ENCODE measurements at regions not wholly inside any gene's neighbourhood (a gene's known extent, or its start where the extent isn't known, plus 50 kb on each side); places are given as distances from the start of the nearest gene placed in this dataset.

GRCh38 chr9:119487118-119487827, 118.0 kb upstream of the BRINP1 start:
- Mint-ChIP-seq H3K27ac (no peak overlapping the region), H3K9me3 (peaks cover 7% of the 10 kb centered on the region), H3K4me3 (no peak overlapping the region), H3K36me3 (ENCODE audit: low read depth) (no peaks in the 10 kb centered on the region), H3K27me3 (ENCODE audit: low read depth) (no peaks in the 10 kb centered on the region), H3K4me1 (ENCODE audit: low read depth) (no peaks in the 10 kb centered on the region)
- CTCF ChIA-PET = no interaction called here
- intact Hi-C loops (cut with micrococcal nuclease) = no loop called here
- no peak for DNase-seq

GRCh38 chr9:119483153-119483552, 113.9 kb upstream of the BRINP1 start:
- CTCF ChIA-PET = no interaction called here
- no peak overlapping the region for H3K4me3 Mint-ChIP-seq

GRCh38 chr9:119477197-119477596, 108.0 kb upstream of the BRINP1 start:
- DNase-seq = no peak
- Mint-ChIP-seq H3K9me3 (peaks cover 1% of the 10 kb centered on the region), H3K27ac (no peak overlapping the region), H3K27me3 (ENCODE audit: low read depth) (no peaks in the 10 kb centered on the region), H3K4me3 (no peak overlapping the region), H3K36me3 (ENCODE audit: low read depth) (no peaks in the 10 kb centered on the region), H3K4me1 (ENCODE audit: low read depth) (no peaks in the 10 kb centered on the region)
- intact Hi-C loops (cut with micrococcal nuclease) = no loop called here
- CTCF ChIA-PET = no interaction called here

More at GRCh38 chr9:119483153-119483552, 113.9 kb upstream of the BRINP1 start:
- Mint-ChIP-seq H3K9me3 (peaks cover 8% of the 10 kb centered on the region), H3K36me3 (ENCODE audit: low read depth) (no peaks in the 10 kb centered on the region), H3K27ac (no peak overlapping the region), H3K4me1 (ENCODE audit: low read depth) (no peaks in the 10 kb centered on the region), H3K27me3 (ENCODE audit: low read depth) (no peaks in the 10 kb centered on the region)
- intact Hi-C loops (cut with micrococcal nuclease) = no loop called here
- no peak for DNase-seq

GRCh38 chr9:119458068-119458467, 88.8 kb upstream of the BRINP1 start:
- Mint-ChIP-seq H3K9me3 (peaks cover 2% of the 10 kb centered on the region), H3K4me1 (ENCODE audit: low read depth) (no peaks in the 10 kb centered on the region), H3K4me3 (no peak overlapping the region), H3K36me3 (ENCODE audit: low read depth) (no peaks in the 10 kb centered on the region), H3K27me3 (ENCODE audit: low read depth) (no peaks in the 10 kb centered on the region), H3K27ac (no peak overlapping the region)
- intact Hi-C loops (cut with micrococcal nuclease) = no loop called here
- DNase-seq = no peak
- CTCF ChIA-PET = no interaction called here

GRCh38 chr9:119453980-119454379, 84.7 kb upstream of the BRINP1 start:
- intact Hi-C loops (cut with micrococcal nuclease) = no loop called here
- Mint-ChIP-seq H3K9me3 (no peaks in the 10 kb centered on the region), H3K36me3 (ENCODE audit: low read depth) (no peaks in the 10 kb centered on the region), H3K4me3 (no peak overlapping the region), H3K4me1 (ENCODE audit: low read depth) (no peaks in the 10 kb centered on the region), H3K27ac (no peak overlapping the region), H3K27me3 (ENCODE audit: low read depth) (no peaks in the 10 kb centered on the region)
- DNase-seq = no peak
- CTCF ChIA-PET = no interaction called here

- H3K27me3 Mint-ChIP-seq (ENCODE audit: low read depth) = no peaks in the 10 kb centered on the region
- no peak overlapping the region for H3K4me3 Mint-ChIP-seq
- H3K4me1 Mint-ChIP-seq (ENCODE audit: low read depth) = no peaks in the 10 kb centered on the region
- no peak overlapping the region for H3K27ac Mint-ChIP-seq
- intact Hi-C loops (cut with micrococcal nuclease) = no loop called here
- DNase-seq = no peak
- H3K36me3 Mint-ChIP-seq (ENCODE audit: low read depth) = no peaks in the 10 kb centered on the region
- no peaks in the 10 kb centered on the region for H3K9me3 Mint-ChIP-seq
- CTCF ChIA-PET = no interaction called here
These were observed 84.3 kb upstream of the BRINP1 start for GRCh38 chr9:119453490-119453911.

GRCh38 chr9:119451426-119451825, 82.2 kb upstream of the BRINP1 start:
- intact Hi-C loops (cut with micrococcal nuclease) = no loop called here
- Mint-ChIP-seq H3K27me3 (ENCODE audit: low read depth) (no peaks in the 10 kb centered on the region), H3K36me3 (ENCODE audit: low read depth) (no peaks in the 10 kb centered on the region), H3K4me3 (no peak overlapping the region), H3K9me3 (no peaks in the 10 kb centered on the region), H3K27ac (no peak overlapping the region), H3K4me1 (ENCODE audit: low read depth) (no peaks in the 10 kb centered on the region)
- no peak for DNase-seq
- CTCF ChIA-PET = no interaction called here

GRCh38 chr9:119443179-119443578, 73.9 kb upstream of the BRINP1 start:
- H3K4me1 Mint-ChIP-seq (ENCODE audit: low read depth) = no peaks in the 10 kb centered on the region
- no peaks in the 10 kb centered on the region for H3K36me3 Mint-ChIP-seq (ENCODE audit: low read depth)
- H3K27me3 Mint-ChIP-seq (ENCODE audit: low read depth) = peaks cover 2% of the 10 kb centered on the region
- no peak for DNase-seq
- CTCF ChIA-PET = no interaction called here
- no peak overlapping the region for H3K27ac Mint-ChIP-seq
- H3K4me3 Mint-ChIP-seq = no peak overlapping the region
- intact Hi-C loops (cut with micrococcal nuclease) = no loop called here
- no peaks in the 10 kb centered on the region for H3K9me3 Mint-ChIP-seq

- no peak overlapping the region for H3K27ac Mint-ChIP-seq
- H3K36me3 Mint-ChIP-seq (ENCODE audit: low read depth) = no peaks in the 10 kb centered on the region
- peaks cover 2% of the 10 kb centered on the region for H3K27me3 Mint-ChIP-seq (ENCODE audit: low read depth)
- H3K4me1 Mint-ChIP-seq (ENCODE audit: low read depth) = no peaks in the 10 kb centered on the region
- no peak overlapping the region for H3K4me3 Mint-ChIP-seq
- CTCF ChIA-PET = no interaction called here
- intact Hi-C loops (cut with micrococcal nuclease) = no loop called here
- H3K9me3 Mint-ChIP-seq = no peaks in the 10 kb centered on the region
- no peak for DNase-seq
These were observed 72.6 kb upstream of the BRINP1 start for GRCh38 chr9:119441832-119442231.

GRCh38 chr9:119441338-119441737, 72.1 kb upstream of the BRINP1 start:
- Mint-ChIP-seq H3K36me3 (ENCODE audit: low read depth) (no peaks in the 10 kb centered on the region), H3K27ac (no peak overlapping the region)
- CTCF ChIA-PET = interaction anchor here (0.5 kb wide), 1 partner anchor 23 kb away, joined by 3 read pairs; no protein-coding TSS in a partner anchor

GRCh38 chr9:119436261-119436660, 67.0 kb upstream of the BRINP1 start:
- H3K4me1 Mint-ChIP-seq (ENCODE audit: low read depth) = no peaks in the 10 kb centered on the region
- intact Hi-C loops (cut with micrococcal nuclease) = no loop called here

More at GRCh38 chr9:119441338-119441737, 72.1 kb upstream of the BRINP1 start:
- intact Hi-C loops (cut with micrococcal nuclease) = no loop called here
- DNase-seq = no peak
- Mint-ChIP-seq H3K27me3 (ENCODE audit: low read depth) (peaks cover 2% of the 10 kb centered on the region), H3K4me3 (no peak overlapping the region), H3K4me1 (ENCODE audit: low read depth) (no peaks in the 10 kb centered on the region), H3K9me3 (no peaks in the 10 kb centered on the region)

GRCh38 chr9:119435076-119435475, 65.8 kb upstream of the BRINP1 start:
- CTCF ChIA-PET = interaction anchor here (0.5 kb wide), 1 partner anchor 13 kb away, joined by 3 read pairs; no protein-coding TSS in a partner anchor
- Mint-ChIP-seq H3K4me1 (ENCODE audit: low read depth) (no peaks in the 10 kb centered on the region), H3K4me3 (no peak overlapping the region), H3K27ac (no peak overlapping the region), H3K9me3 (peaks cover 3% of the 10 kb centered on the region), H3K27me3 (ENCODE audit: low read depth) (no peaks in the 10 kb centered on the region), H3K36me3 (ENCODE audit: low read depth) (no peaks in the 10 kb centered on the region)
- DNase-seq = no peak
- intact Hi-C loops (cut with micrococcal nuclease) = no loop called here

More at GRCh38 chr9:119436261-119436660, 67.0 kb upstream of the BRINP1 start:
- Mint-ChIP-seq H3K9me3 (peaks cover 3% of the 10 kb centered on the region), H3K4me3 (no peak overlapping the region), H3K36me3 (ENCODE audit: low read depth) (no peaks in the 10 kb centered on the region), H3K27me3 (ENCODE audit: low read depth) (no peaks in the 10 kb centered on the region), H3K27ac (no peak overlapping the region)
- no peak for DNase-seq
- CTCF ChIA-PET = no interaction called here

GRCh38 chr9:119432428-119432827, 63.2 kb upstream of the BRINP1 start:
- no peak overlapping the region for H3K27ac Mint-ChIP-seq
- DNase-seq = no peak
- CTCF ChIA-PET = no interaction called here

More at GRCh38 chr9:119432428-119432827, 63.2 kb upstream of the BRINP1 start:
- Mint-ChIP-seq H3K4me1 (ENCODE audit: low read depth) (no peaks in the 10 kb centered on the region), H3K36me3 (ENCODE audit: low read depth) (no peaks in the 10 kb centered on the region), H3K4me3 (no peak overlapping the region), H3K9me3 (peaks cover 9% of the 10 kb centered on the region), H3K27me3 (ENCODE audit: low read depth) (no peaks in the 10 kb centered on the region)
- intact Hi-C loops (cut with micrococcal nuclease) = no loop called here
